OCI-LY1 (cell line): ENCODE measurements at regions not wholly inside any gene's neighbourhood (a gene's known extent, or its start where the extent isn't known, plus 50 kb on each side); places are given as distances from the start of the nearest gene placed in this dataset.
"Not testable (repeated sequence)": the region's sequence is repeated elsewhere in the genome, so short reads cannot be mapped to it uniquely, and the experiment has no call there.

Experiments used
- H2AFZ ChIP-seq: fragments of 200-600 bp; sonication (generic), shearing (Covaris generic); 2 replicates; pipeline ENCODE4 v1.6.0; 2014; ENCODE audit warnings: antibody characterized with exemption, mild to moderate bottlenecking, low read length
- H3F3A ChIP-seq: fragments of 200-600 bp; sonication (generic), shearing (Covaris generic); 2 replicates; pipeline ENCODE4 v1.6.0; 2014; ENCODE audit warnings: mild to moderate bottlenecking, antibody characterized with exemption, low read length, moderate library complexity; ENCODE audit not compliant: insufficient read depth
- H3K27ac ChIP-seq: fragments of 200-600 bp; sonication (generic); 2 replicates; pipeline ENCODE4 v1.5.1; 2014; ENCODE audit warnings: low read length, mixed run types, mild to moderate bottlenecking, low read depth; ENCODE audit not compliant: poor library complexity, severe bottlenecking
- H3K27me3 ChIP-seq: fragments of 200-600 bp; sonication (generic); 2 replicates; pipeline ENCODE4 v1.6.0; 2014; ENCODE audit warnings: antibody characterized with exemption, mild to moderate bottlenecking, low read length, moderate library complexity; ENCODE audit not compliant: insufficient read depth
- H3K36me3 ChIP-seq: fragments of 200-600 bp; sonication (generic); 2 replicates; pipeline ENCODE4 v1.6.1; 2014; ENCODE audit warnings: mild to moderate bottlenecking, antibody characterized with exemption, low read length, moderate library complexity, mixed read lengths; ENCODE audit not compliant: insufficient read depth
- H3K4me1 ChIP-seq: fragments of 200-600 bp; sonication (generic); 2 replicates; pipeline ENCODE4 v1.5.1; 2014; ENCODE audit warnings: mild to moderate bottlenecking, low read length, moderate library complexity; ENCODE audit not compliant: insufficient read depth, severe bottlenecking
- H3K4me2 ChIP-seq: fragments of 200-600 bp; sonication (generic), shearing (Covaris generic); 2 replicates; pipeline ENCODE4 v1.6.1; 2014; ENCODE audit warnings: low read length
- H3K4me3 ChIP-seq: fragments of 200-600 bp; sonication (generic); 2 replicates; pipeline ENCODE4 v1.5.1; 2014; ENCODE audit warnings: low read length, low read depth, mild to moderate bottlenecking, mixed read lengths; ENCODE audit not compliant: poor library complexity, severe bottlenecking
- H3K79me2 ChIP-seq: fragments of 200-600 bp; shearing (Covaris generic); 2 replicates; pipeline ENCODE4 v1.6.1; 2016; ENCODE audit warnings: mixed run types, low read length, mixed read lengths; ENCODE audit not compliant: insufficient read depth
- H3K9ac ChIP-seq: fragments of 200-600 bp; sonication (generic), shearing (Covaris generic); 2 replicates; pipeline ENCODE4 v1.6.1; 2014; ENCODE audit warnings: mild to moderate bottlenecking, low read length, mixed read lengths
- H3K9me2 ChIP-seq: fragments of 200-600 bp; sonication (generic), shearing (Covaris generic); 2 replicates; pipeline ENCODE4 v1.6.1; 2014; ENCODE audit warnings: low read depth, mild to moderate bottlenecking, low read length, mixed read lengths
- H3K9me3 ChIP-seq: fragments of 200-600 bp; shearing (Covaris generic); 2 replicates; pipeline ENCODE4 v1.6.1; 2014; ENCODE audit warnings: low read length, mixed read lengths
- H4K20me1 ChIP-seq: fragments of 200-600 bp; sonication (generic), shearing (Covaris generic); 2 replicates; pipeline ENCODE4 v1.6.0; 2016; ENCODE audit warnings: mild to moderate bottlenecking, low read length; ENCODE audit not compliant: insufficient read depth
- EZH2 ChIP-seq: fragments of 200-600 bp; sonication (generic), shearing (Covaris generic); IDR thresholded peaks from 2 replicates; pipeline ENCODE4 v1.8.0; 2017; ENCODE audit warnings: borderline replicate concordance, mixed run types, mild to moderate bottlenecking, antibody characterized with exemption, low read length, moderate library complexity, mixed read lengths
- TF ChIP-seq, protein P1 (sequence below): fragments of 200-600 bp; sonication (generic), shearing (Covaris generic); IDR thresholded peaks from 2 replicates; pipeline ENCODE4 v1.5.1; 2017; ENCODE audit warnings: mild to moderate bottlenecking, antibody characterized with exemption, low read length, moderate library complexity, mixed read lengths

- Histone ChIP-seq H2AFZ (no peak overlapping the region), H3K4me2 (no peak overlapping the region), H3K9ac (no peak overlapping the region), H3K4me1 (no peaks in the 10 kb centered on the region), H3K4me3 (no peak overlapping the region), H3K9me3 (no peaks in the 10 kb centered on the region), H3K79me2 (no peaks in the 10 kb centered on the region), H3K27me3 (no peaks in the 10 kb centered on the region), H4K20me1 (no peaks in the 10 kb centered on the region), H3K27ac (no peak overlapping the region), H3K9me2 (no peaks in the 10 kb centered on the region), H3K36me3 (no peaks in the 10 kb centered on the region; the same call in 1 of the 2 replicates), H3F3A (no peaks in the 10 kb centered on the region)
- no peak for TF ChIP-seq EZH2
- TF ChIP-seq, protein P1, sequence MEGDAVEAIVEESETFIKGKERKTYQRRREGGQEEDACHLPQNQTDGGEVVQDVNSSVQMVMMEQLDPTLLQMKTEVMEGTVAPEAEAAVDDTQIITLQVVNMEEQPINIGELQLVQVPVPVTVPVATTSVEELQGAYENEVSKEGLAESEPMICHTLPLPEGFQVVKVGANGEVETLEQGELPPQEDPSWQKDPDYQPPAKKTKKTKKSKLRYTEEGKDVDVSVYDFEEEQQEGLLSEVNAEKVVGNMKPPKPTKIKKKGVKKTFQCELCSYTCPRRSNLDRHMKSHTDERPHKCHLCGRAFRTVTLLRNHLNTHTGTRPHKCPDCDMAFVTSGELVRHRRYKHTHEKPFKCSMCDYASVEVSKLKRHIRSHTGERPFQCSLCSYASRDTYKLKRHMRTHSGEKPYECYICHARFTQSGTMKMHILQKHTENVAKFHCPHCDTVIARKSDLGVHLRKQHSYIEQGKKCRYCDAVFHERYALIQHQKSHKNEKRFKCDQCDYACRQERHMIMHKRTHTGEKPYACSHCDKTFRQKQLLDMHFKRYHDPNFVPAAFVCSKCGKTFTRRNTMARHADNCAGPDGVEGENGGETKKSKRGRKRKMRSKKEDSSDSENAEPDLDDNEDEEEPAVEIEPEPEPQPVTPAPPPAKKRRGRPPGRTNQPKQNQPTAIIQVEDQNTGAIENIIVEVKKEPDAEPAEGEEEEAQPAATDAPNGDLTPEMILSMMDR: no peak
Measured at GRCh38 chr12:114025935-114026334, 59.8 kb upstream of the RBM19 start.

GRCh38 chr12:114022081-114022480 lies 56.0 kb upstream of the RBM19 start:
- H4K20me1 ChIP-seq: not testable (repeated sequence)

GRCh38 chr12:114018669-114019068 lies 52.5 kb upstream of the RBM19 start:
- no peak for TF ChIP-seq EZH2
- TF ChIP-seq, protein P1: no peak

More at GRCh38 chr12:114022081-114022480, 56.0 kb upstream of the RBM19 start:
- not testable (repeated sequence) for H3K79me2 ChIP-seq, H3K36me3 ChIP-seq, H3K27ac ChIP-seq, H3K9me3 ChIP-seq, H2AFZ ChIP-seq, H3F3A ChIP-seq, H3K4me3 ChIP-seq, H3K9me2 ChIP-seq, H3K9ac ChIP-seq, H3K27me3 ChIP-seq, H3K4me1 ChIP-seq, H3K4me2 ChIP-seq

More at GRCh38 chr12:114018669-114019068, 52.5 kb upstream of the RBM19 start:
- H3K79me2 ChIP-seq: no peaks in the 10 kb centered on the region
- no peak overlapping the region for H3K27ac ChIP-seq
- no peaks in the 10 kb centered on the region for H3K27me3 ChIP-seq
- no peak overlapping the region for H3K9ac ChIP-seq
- H3K9me2 ChIP-seq: no peaks in the 10 kb centered on the region
- no peaks in the 10 kb centered on the region for H3K4me1 ChIP-seq
- H4K20me1 ChIP-seq: no peaks in the 10 kb centered on the region
- no peaks in the 10 kb centered on the region for H3K36me3 ChIP-seq
- H3K9me3 ChIP-seq: no peaks in the 10 kb centered on the region
- no peaks in the 10 kb centered on the region for H3F3A ChIP-seq
- H3K4me2 ChIP-seq: no peak overlapping the region
- H3K4me3 ChIP-seq: no peak overlapping the region
- no peak overlapping the region for H2AFZ ChIP-seq
